PC-9 (cell line): ENCODE measurements at regions not wholly inside any gene's neighbourhood (a gene's known extent, or its start where the extent isn't known, plus 50 kb on each side); places are given as distances from the start of the nearest gene placed in this dataset.

ENCODE experiments used
- BruUV-seq: library from RNA; stranded (reverse); fragments of 400-500 nt; replicated peaks from 2 replicates; lab custom pipeline; 2021; lab: Mats Ljungman, UMichigan
- CTCF ChIA-PET: fragments of 300-600 bp; sonication (Branson Sonifier 250); formaldehyde crosslinking; loops from one replicate; lab custom pipeline; 2022; ENCODE audit warnings: antibody characterized with exemption; lab: Charles Lee
- POLR2A ChIA-PET: fragments of 300-600 bp; sonication (Branson Sonifier 250); formaldehyde crosslinking; loops from one replicate; lab custom pipeline; 2022; ENCODE audit warnings: antibody characterized with exemption; ENCODE audit not compliant: unreplicated experiment; lab: Charles Lee
- DNase-seq, 2 experiments: peaks; one replicate each; pipeline versions ENCODE4 v3.0.0 to v3.0.0-alpha.2; 2015 to 2022; ENCODE audit warnings: mixed read lengths in 1 of 2
- H2AFZ ChIP-seq: fragments of 200-600 bp; sonication (generic); 2 replicates; pipeline ENCODE4 v1.8.1; 2017; ENCODE audit warnings: antibody characterized with exemption
- H3F3A ChIP-seq: fragments of 200-600 bp; sonication (generic); 2 replicates; pipeline ENCODE4 v1.8.1; 2017; ENCODE audit warnings: antibody characterized with exemption, mild to moderate bottlenecking, low read depth; ENCODE audit not compliant: insufficient read depth
- H3K27ac ChIP-seq: fragments of 200-600 bp; sonication (generic); 2 replicates; pipeline ENCODE4 v1.6.1; 2016; ENCODE audit warnings: mixed run types
- H3K27me3 ChIP-seq: fragments of 200-600 bp; sonication (generic); 2 replicates; pipeline ENCODE4 v1.6.1; 2016; ENCODE audit warnings: low read depth, mixed run types; ENCODE audit not compliant: insufficient read depth
- H3K36me3 ChIP-seq: fragments of 200-600 bp; sonication (generic); 2 replicates; pipeline ENCODE4 v1.6.1; 2016; ENCODE audit warnings: low read depth, mixed run types
- H3K4me1 ChIP-seq: fragments of 200-600 bp; sonication (generic); replicated peaks from 2 replicates; pipeline ENCODE4 v1.6.1; 2016; ENCODE audit warnings: mixed run types; ENCODE audit not compliant: insufficient read depth
- H3K4me2 ChIP-seq: fragments of 200-600 bp; sonication (generic); 2 replicates; pipeline ENCODE4 v1.6.1; 2017; ENCODE audit warnings: mixed run types
- H3K4me3 ChIP-seq: fragments of 200-600 bp; sonication (generic); 2 replicates; pipeline ENCODE4 v1.6.1; 2016; ENCODE audit warnings: mixed run types
- H3K79me2 ChIP-seq: fragments of 200-600 bp; sonication (generic); 2 replicates; pipeline ENCODE4 v1.6.1; 2017; ENCODE audit warnings: low read depth, mixed run types
- H3K9me2 ChIP-seq: fragments of 200-600 bp; sonication (generic); 2 replicates; pipeline ENCODE4 v1.8.1; 2017; ENCODE audit warnings: mild to moderate bottlenecking; ENCODE audit not compliant: insufficient read depth
- H3K9me3 ChIP-seq: fragments of 200-600 bp; sonication (generic); 2 replicates; pipeline ENCODE4 v1.8.1; 2016; ENCODE audit warnings: low read depth; ENCODE audit not compliant: insufficient read depth
- H4K20me1 ChIP-seq: fragments of 200-600 bp; sonication (generic); 2 replicates; pipeline ENCODE4 v1.8.1; 2017; ENCODE audit not compliant: insufficient read depth
- EZH2 ChIP-seq: fragments of 200-600 bp; sonication (generic); IDR thresholded peaks from 2 replicates; pipeline ENCODE4 v1.8.0; 2017; ENCODE audit warnings: antibody characterized with exemption, low read depth
- intact Hi-C: fragments of 100-400 bp; cut with micrococcal nuclease; formaldehyde crosslinking; loops from one replicate; pipeline ENCODE4 v1.10.0; 2022; ENCODE audit not compliant: unreplicated experiment
- TF ChIP-seq, protein P1 (sequence below): fragments of 200-600 bp; sonication (generic); conservative IDR thresholded peaks from 2 replicates; pipeline ENCODE4 v1.6.1; 2017; ENCODE audit warnings: mixed run types, antibody characterized with exemption, mild to moderate bottlenecking, moderate library complexity

DNA sequence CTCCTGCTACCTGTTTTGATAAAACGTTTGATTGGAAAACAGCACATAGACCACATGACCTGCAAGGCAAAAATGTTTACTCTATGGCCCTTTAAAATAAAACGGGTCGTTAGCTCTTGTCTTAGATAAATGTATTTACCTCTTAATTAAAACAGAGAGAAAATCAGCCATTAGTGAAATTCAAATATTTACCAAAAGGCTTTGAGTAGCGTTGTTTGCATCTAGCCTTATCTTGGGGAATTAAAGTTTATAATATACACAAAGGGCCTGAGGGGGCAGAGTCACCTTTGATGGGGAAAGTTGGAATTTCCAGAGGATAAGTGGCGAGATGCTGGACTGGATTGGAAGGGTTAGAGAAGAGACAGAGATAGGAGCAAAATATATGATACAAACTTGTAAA lies 111.3 kb downstream of the FBXO4 start:
- no peak overlapping the region for H3K4me2 ChIP-seq
- H3K27me3 ChIP-seq = no peaks in the 10 kb centered on the region
- no peaks in the 10 kb centered on the region for H3K9me2 ChIP-seq
- no TSS peak for BruUV-seq
- no peaks in the 10 kb centered on the region for H3K79me2 ChIP-seq
- H2AFZ ChIP-seq = no peak overlapping the region
- H3K4me3 ChIP-seq = no peak overlapping the region
- TF ChIP-seq, protein P1, sequence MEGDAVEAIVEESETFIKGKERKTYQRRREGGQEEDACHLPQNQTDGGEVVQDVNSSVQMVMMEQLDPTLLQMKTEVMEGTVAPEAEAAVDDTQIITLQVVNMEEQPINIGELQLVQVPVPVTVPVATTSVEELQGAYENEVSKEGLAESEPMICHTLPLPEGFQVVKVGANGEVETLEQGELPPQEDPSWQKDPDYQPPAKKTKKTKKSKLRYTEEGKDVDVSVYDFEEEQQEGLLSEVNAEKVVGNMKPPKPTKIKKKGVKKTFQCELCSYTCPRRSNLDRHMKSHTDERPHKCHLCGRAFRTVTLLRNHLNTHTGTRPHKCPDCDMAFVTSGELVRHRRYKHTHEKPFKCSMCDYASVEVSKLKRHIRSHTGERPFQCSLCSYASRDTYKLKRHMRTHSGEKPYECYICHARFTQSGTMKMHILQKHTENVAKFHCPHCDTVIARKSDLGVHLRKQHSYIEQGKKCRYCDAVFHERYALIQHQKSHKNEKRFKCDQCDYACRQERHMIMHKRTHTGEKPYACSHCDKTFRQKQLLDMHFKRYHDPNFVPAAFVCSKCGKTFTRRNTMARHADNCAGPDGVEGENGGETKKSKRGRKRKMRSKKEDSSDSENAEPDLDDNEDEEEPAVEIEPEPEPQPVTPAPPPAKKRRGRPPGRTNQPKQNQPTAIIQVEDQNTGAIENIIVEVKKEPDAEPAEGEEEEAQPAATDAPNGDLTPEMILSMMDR = no peak
- no peak for TF ChIP-seq EZH2
- ChIA-PET CTCF (no interaction called here), POLR2A (no interaction called here)
- no peak for DNase-seq
- H3K27ac ChIP-seq = no peak overlapping the region
- intact Hi-C loops = no loop called here
- H3F3A ChIP-seq = no peaks in the 10 kb centered on the region
- H3K36me3 ChIP-seq = no peaks in the 10 kb centered on the region
- H3K4me1 ChIP-seq = no peaks in the 10 kb centered on the region
- no peaks in the 10 kb centered on the region for H4K20me1 ChIP-seq
- H3K9me3 ChIP-seq = no peaks in the 10 kb centered on the region

DNA sequence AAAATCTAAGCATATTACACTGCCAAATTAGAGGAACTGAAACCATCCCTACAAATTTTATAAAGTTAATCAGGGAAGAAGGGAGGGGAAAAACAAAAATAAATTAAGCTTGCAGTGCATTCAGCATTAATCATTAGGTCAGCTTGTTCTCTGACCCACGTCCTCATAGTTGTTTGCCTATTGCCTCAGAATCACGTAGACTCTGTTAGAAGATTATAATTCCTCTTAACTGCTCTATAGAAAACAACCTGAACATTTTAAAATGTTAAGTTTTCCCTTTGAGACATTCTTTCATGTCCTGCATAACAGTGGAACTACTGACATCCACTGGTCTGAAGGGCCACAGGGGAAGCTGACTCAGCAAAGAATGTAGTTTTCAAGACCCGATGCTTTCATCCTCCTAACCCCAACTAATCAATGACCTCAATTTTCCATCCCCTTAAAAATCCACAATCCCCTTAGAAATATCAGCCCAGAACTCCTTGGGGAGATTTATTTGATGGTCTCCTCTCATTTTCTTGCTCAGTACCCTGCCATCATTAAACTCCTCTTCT lies 112.4 kb downstream of the FBXO4 start:
- no peaks in the 10 kb centered on the region for H3K27me3 ChIP-seq
- no peak overlapping the region for H3K4me3 ChIP-seq
- intact Hi-C loops = no loop called here
- H3K27ac ChIP-seq = no peak overlapping the region
- POLR2A ChIA-PET = no interaction called here
- H3K9me3 ChIP-seq = no peaks in the 10 kb centered on the region
- H3F3A ChIP-seq = no peaks in the 10 kb centered on the region
- CTCF ChIA-PET = no interaction called here
- H3K79me2 ChIP-seq = no peaks in the 10 kb centered on the region
- no peak overlapping the region for H2AFZ ChIP-seq
- H3K4me2 ChIP-seq = no peak overlapping the region
- no peaks in the 10 kb centered on the region for H4K20me1 ChIP-seq
- DNase-seq = no peak
- H3K36me3 ChIP-seq = no peaks in the 10 kb centered on the region
- no peaks in the 10 kb centered on the region for H3K4me1 ChIP-seq
- BruUV-seq = no TSS peak
- no peak for TF ChIP-seq EZH2
- TF ChIP-seq, protein P1 = no peak
- H3K9me2 ChIP-seq = no peaks in the 10 kb centered on the region

DNA sequence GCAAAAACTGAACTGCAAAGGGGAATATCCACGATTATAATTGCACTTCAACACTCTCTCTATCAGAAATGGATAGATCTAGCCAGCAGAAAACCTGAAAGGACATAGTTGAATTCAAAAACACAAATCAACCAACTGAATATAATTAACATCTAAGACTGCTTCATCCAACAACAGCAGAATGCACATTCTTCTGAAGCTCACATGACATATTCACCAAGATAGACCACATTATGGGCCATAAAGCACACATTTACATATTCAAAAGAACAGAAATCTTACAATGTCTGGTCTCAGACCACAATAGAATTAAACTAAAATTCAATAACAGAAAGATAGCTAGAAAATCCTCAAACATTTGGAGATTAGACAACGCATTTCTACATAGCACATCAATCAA lies 118.3 kb downstream of the FBXO4 start:
- H4K20me1 ChIP-seq = no peaks in the 10 kb centered on the region
- no peaks in the 10 kb centered on the region for H3K27me3 ChIP-seq
- H3K27ac ChIP-seq = no peak overlapping the region
- no peak overlapping the region for H3K4me3 ChIP-seq
- H3F3A ChIP-seq = no peaks in the 10 kb centered on the region
- intact Hi-C loops = no loop called here
- no peak for DNase-seq
- no peaks in the 10 kb centered on the region for H3K4me1 ChIP-seq
- no peaks in the 10 kb centered on the region for H3K9me3 ChIP-seq
- TF ChIP-seq EZH2 = no peak
- TF ChIP-seq, protein P1 = no peak
- no peak overlapping the region for H2AFZ ChIP-seq
- CTCF ChIA-PET = no interaction called here
- POLR2A ChIA-PET = no interaction called here
- no peaks in the 10 kb centered on the region for H3K79me2 ChIP-seq
- no TSS peak for BruUV-seq
- no peaks in the 10 kb centered on the region for H3K9me2 ChIP-seq
- no peak overlapping the region for H3K4me2 ChIP-seq
- H3K36me3 ChIP-seq = no peaks in the 10 kb centered on the region
